ENCODE measurements at regions not wholly inside any gene's neighbourhood (a gene's known extent, or its start where the extent isn't known, plus 50 kb on each side); places are given as distances from the start of the nearest gene placed in this dataset.
A peak's percentile ranks its signal among the peaks of the same experiment; 100 is the strongest.
"Not testable (repeated sequence)": the region's sequence is repeated elsewhere in the genome, so short reads cannot be mapped to it uniquely, and the experiment has no call there.

- H3K27ac ChIP-seq: no peak overlapping the region
- no peak for DNase-seq (ENCODE audit: low read depth, low spot score)
Observed at GRCh38 chr15:75100679-75101078, 77.3 kb downstream of the PPCDC start.

- DNase-seq (ENCODE audit: low read depth, low spot score): peak; percentile 89
Observed at GRCh38 chr15:75104804-75105557, 81.6 kb downstream of the PPCDC start.

GRCh38 chr15:75107516-75107907 lies 84.1 kb downstream of the PPCDC start:
- DNase-seq (ENCODE audit: low read depth, low spot score): no peak
- H3K27ac ChIP-seq: peak overlapping the region; percentile 65

More at GRCh38 chr15:75104804-75105557, 81.6 kb downstream of the PPCDC start:
- H3K27ac ChIP-seq: peak overlapping the region; percentile 91

GRCh38 chr15:75107908-75108838 lies 84.8 kb downstream of the PPCDC start:
- H3K27ac ChIP-seq: peak overlapping the region; percentile 65
- DNase-seq (ENCODE audit: low read depth, low spot score): peak; percentile 49

- no peak overlapping the region for H3K27ac ChIP-seq
- DNase-seq (ENCODE audit: low read depth, low spot score): no peak
Observed at GRCh38 chr15:75109021-75109735, 85.8 kb downstream of the PPCDC start.

- H3K27ac ChIP-seq: no peak overlapping the region
- no peak for DNase-seq (ENCODE audit: low read depth, low spot score)
Observed at GRCh38 chr15:75109736-75110130, 86.3 kb downstream of the PPCDC start.

- H3K27ac ChIP-seq: no peak overlapping the region
- DNase-seq (ENCODE audit: low read depth, low spot score): no peak
Observed at GRCh38 chr15:75112278-75112847, 89.0 kb downstream of the PPCDC start.

- H3K27ac ChIP-seq: no peak overlapping the region
- no peak for DNase-seq (ENCODE audit: low read depth, low spot score)
Observed at GRCh38 chr15:75112848-75113492, 88.7 kb upstream of the C15orf39 start.

- DNase-seq (ENCODE audit: low read depth, low spot score): no peak
- no peak overlapping the region for H3K27ac ChIP-seq
Observed at GRCh38 chr15:75114327-75114726, 87.4 kb upstream of the C15orf39 start.

- no peak for DNase-seq (ENCODE audit: low read depth, low spot score)
- H3K27ac ChIP-seq: no peak overlapping the region
Observed at GRCh38 chr15:75114796-75115195, 86.9 kb upstream of the C15orf39 start.

- not testable (repeated sequence) for DNase-seq (ENCODE audit: low read depth, low spot score); H3K27ac ChIP-seq
Observed at GRCh38 chr15:75115411-75115913, 86.2 kb upstream of the C15orf39 start.

- not testable (repeated sequence) for H3K27ac ChIP-seq; DNase-seq (ENCODE audit: low read depth, low spot score)
Observed at GRCh38 chr15:75116143-75116542, 85.5 kb upstream of the C15orf39 start.

GRCh38 chr15:75117993-75118392 lies 83.7 kb upstream of the C15orf39 start:
- DNase-seq (ENCODE audit: low read depth, low spot score): no peak
- no peak overlapping the region for H3K27ac ChIP-seq

- not testable (repeated sequence) for H3K27ac ChIP-seq; DNase-seq (ENCODE audit: low read depth, low spot score)
Observed at GRCh38 chr15:75119312-75119711, 82.4 kb upstream of the C15orf39 start.

GRCh38 chr15:75121491-75121890 lies 80.2 kb upstream of the C15orf39 start:
- no peak overlapping the region for H3K27ac ChIP-seq
- DNase-seq (ENCODE audit: low read depth, low spot score): no peak

- DNase-seq (ENCODE audit: low read depth, low spot score): no peak
- no peak overlapping the region for H3K27ac ChIP-seq
Observed at GRCh38 chr15:75123395-75123794, 78.3 kb upstream of the C15orf39 start.

- not testable (repeated sequence) for H3K27ac ChIP-seq; DNase-seq (ENCODE audit: low read depth, low spot score)
Observed at GRCh38 chr15:75124278-75124677, 77.4 kb upstream of the C15orf39 start.

GRCh38 chr15:75125935-75126334 lies 75.7 kb upstream of the C15orf39 start:
- no peak overlapping the region for H3K27ac ChIP-seq
- DNase-seq (ENCODE audit: low read depth, low spot score): no peak

GRCh38 chr15:75126864-75127580 lies 74.7 kb upstream of the C15orf39 start:
- no peak overlapping the region for H3K27ac ChIP-seq
- no peak for DNase-seq (ENCODE audit: low read depth, low spot score)
